GM18519 (cell line): ENCODE measurements at regions not wholly inside any gene's neighbourhood (a gene's known extent, or its start where the extent isn't known, plus 50 kb on each side); places are given as distances from the start of the nearest gene placed in this dataset.
"Not testable (repeated sequence)": the region's sequence is repeated elsewhere in the genome, so short reads cannot be mapped to it uniquely, and the experiment has no call there.

Experiments
- ATAC-seq: cut with Tn5 transposase; IDR thresholded peaks from one replicate; pipeline ENCODE4 v1.9.1; 2021; ENCODE audit warnings: mild to moderate bottlenecking, moderate library complexity; ENCODE audit not compliant: unreplicated experiment, low FRiP score

DNA sequence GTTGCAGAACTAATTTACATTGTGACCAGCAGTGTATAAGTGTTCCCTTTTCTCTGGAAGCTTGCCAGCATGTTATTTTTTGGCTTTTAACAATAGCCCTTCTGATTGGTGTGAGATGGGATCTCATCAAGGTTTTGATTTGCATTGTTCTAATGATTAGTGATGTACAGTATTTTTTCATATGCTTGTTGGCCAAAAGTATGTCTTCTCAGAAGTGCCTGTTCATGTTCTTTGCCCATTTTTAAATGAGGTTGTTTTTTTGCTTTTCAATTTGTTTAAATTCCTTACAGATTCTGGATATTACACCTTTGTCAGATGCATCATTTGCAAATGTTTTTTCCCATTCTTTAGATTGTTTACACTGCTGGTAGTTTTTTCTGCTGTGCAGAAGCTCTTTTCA lies 627.0 kb upstream of the CNTNAP2 start:
- ATAC-seq = no peak

DNA sequence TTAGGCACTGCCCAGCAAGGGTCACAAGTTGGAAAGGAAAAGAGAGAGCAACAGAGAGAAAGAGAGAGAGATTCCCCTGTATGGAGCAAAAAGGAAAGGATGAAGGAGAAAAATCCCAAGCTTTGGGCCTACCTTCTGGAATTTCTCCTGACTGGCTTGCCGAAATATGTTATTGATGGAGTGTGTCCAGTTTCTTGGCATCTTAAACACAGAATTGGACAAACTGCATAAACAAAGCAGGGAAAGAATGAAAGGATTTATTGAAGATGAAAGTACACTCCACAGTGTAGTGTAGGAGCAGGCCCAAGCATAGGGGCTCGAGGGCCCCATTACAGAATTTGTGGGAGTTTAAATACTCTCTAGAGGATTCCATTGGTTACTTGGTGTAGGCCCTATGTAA lies 627.8 kb upstream of the CNTNAP2 start:
- ATAC-seq = no peak

DNA sequence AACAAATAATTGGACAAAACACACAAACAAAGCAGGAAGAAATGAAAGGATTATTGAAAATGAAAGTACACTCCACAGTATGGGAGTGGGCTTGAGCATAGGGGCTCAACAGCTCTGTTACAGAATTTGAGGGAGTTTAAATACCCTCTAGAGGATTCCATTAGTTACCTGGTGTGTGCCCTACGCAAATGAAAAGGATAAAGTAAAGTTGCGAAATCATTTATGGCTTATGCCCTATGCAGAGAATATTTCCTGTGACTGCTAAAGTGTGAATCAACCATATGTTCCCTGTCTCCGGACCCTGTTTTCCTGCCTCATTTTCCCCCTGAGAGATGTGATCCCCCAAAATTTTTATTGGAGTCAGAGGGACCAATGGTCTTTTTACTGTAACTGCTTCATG lies 634.6 kb upstream of the CNTNAP2 start:
- ATAC-seq = no peak

DNA sequence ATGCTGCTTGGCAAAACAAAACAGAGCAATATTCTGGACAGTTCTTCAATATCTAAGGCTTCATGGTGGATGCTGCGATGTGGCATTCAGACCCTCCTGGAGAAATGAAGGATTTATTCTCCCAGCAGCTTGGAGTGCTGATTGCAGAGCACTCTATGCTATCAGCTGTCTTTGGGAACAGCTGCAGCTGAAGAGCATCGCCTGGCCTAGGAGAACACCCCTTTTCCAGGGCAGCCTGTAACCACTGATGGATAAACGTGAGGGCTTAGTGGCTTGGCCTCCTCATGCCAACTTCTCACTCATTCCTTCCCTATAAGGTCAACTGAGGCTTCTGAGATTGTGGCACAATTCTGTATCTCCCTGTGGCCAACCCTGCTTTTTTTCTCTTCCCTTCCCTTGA lies 638.1 kb upstream of the CNTNAP2 start:
- no peak for ATAC-seq

DNA sequence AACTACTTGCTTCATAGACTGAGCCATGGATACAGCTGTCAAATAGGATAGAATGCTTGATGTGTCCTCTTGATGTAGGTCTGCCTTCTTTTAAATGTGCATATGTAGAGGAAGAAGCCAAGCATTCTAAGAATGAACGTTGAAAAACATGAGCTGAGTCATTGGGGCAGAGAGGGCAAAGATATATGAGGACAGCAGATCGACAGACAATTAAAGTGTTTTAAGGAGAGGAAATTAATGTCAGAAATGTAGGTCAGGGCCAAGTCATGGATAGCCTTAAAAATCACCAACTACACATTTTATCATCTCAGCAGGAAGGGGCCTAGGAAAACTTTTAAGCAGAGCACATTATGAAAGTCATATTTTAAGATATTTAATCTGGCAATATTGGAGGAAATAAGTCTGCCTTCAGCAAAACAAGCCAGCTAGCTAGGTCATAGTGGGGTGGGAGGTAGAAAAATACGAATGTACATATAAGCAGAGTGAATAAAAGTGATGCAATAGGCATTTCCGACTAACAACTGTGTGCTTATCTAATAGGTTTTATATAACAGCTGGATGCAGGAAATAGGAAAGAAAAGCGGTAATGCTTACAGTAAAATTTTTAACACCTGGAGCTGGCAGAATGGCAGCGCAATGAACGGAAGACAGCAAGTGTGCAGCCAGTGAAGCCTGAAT lies 638.3 kb upstream of the TPK1 start:
- ATAC-seq = no peak

DNA sequence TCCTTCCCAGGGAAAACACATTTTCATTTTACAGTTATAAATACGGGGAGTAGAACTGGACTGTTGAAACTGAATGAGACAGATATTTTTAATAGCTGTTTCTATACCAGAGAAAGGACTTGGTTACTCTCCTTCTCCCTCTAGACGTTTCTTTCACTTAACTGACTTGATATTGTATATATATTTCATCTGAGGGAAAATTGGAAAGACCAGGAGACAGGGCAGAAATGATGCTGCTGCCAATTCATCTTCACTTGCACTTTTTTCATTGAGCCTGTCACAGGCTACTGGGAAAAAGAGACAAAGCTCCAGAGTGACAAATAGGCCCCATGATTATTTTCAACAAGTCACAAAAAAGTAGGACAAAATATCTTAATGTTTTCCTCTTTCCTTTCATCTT lies 636.0 kb upstream of the TPK1 start:
- no peak for ATAC-seq

DNA sequence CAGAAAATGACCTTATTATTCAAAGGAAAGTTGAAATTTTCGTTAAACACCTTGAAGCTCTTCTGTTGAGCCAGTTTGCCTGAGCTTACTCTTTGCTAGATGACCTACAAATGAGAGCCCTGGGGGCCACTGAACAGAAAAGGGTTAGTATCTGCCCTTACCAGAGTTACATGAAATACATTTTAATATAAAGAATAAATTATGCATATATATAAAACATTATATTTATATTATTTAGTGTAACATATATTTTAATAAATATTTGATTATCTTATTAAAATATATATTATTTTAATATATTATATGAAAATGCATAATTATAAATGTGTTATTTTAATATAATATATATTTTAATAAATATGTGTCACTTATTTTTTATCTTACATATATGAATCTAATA lies 628.4 kb upstream of the TPK1 start:
- ATAC-seq = no peak

DNA sequence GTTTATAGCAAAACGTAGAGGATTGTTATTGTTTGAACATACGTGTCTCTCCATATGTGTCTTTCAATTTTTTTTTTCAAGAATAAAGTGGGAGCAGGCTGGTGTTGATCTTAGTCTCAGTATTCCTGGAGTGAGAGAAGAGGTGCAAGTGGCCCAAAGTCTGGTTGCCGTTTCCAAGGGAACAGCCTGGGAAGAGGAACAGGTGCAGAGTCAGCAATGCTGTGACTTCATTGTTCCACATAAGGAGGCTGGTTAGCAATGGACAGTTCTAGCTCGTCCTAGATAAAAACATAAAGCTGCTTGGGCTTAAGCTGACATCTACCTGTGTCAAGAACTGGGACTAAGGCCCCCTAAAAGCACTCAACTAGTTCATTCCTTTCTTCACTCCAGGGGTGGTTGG lies 626.6 kb upstream of the TPK1 start:
- ATAC-seq = no peak

DNA sequence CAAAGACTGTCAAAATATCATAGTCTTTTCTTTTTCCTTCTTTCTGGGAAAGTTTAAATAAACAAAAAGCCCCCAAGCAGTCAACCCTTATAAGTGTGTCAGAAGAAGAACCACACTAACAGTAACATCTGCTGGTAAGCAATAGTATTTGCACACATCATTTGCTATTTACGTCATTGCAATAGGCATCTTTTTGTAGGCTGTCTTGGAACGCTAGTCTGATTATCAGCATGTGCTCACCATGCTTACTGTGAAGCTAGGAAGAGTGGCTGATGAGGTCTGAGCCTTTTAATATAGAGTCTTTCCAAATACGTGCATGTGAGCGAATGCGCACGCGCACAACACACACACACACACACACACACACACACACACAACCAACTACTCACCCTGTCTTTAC lies 599.0 kb upstream of the TPK1 start:
- no peak for ATAC-seq

DNA sequence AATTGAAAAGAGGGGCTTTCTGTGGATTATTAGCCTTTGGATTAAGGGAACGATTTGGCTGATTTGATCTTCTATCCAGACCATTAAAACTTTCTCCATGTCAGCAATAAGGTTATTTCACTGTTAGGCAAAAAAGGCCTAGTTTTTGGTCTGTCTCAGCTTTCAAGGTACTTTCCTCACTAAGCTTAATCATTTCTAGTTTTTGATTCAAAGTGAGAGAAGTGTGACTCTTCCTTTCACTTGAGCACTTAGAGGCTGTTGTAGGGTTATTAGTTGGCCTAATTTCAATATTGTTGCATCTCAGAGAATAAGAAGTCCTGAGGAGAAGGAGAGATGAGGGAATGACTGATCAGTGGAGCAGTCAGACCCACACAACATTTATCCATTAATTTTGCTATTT lies 596.0 kb upstream of the TPK1 start:
- ATAC-seq = no peak

DNA sequence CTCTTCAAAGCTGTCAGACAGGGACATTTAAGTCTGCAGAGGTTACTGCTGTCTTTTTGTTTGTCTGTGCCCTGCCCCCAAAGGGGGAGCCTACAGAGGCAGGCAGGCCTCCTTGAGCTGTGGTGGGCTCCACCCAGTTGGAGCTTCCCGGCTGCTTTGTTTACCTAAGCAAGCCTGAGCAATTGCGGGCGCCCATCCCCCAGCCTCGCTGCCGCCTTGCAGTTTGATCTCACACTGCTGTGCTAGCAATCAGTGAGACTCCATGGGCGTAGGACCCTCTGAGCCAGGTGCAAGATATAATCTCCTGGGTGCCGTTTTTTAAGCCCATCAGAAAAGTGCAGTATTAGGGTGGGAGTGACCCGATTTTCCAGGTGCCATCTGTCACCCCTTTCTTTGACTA lies 582.6 kb upstream of the TPK1 start:
- not testable (repeated sequence) for ATAC-seq

DNA sequence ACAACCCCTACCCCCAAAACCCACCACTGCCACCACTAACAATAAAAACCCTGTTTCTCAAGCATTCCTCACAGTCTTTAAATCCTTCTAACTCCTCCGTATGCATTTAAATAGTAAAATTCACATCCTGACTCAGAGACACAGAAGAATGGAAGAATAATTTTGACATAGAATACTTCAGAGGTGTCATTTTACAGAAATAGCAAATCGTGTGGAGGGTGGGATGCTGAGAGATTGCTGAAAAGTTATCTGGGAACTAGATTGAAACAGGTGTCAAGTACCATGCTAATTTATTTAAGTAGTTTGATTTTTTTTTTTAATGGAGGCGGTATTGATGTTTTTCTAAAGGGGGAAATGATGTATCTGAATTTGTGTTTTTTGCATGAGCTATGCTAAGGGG lies 575.2 kb upstream of the TPK1 start:
- ATAC-seq = no peak

DNA sequence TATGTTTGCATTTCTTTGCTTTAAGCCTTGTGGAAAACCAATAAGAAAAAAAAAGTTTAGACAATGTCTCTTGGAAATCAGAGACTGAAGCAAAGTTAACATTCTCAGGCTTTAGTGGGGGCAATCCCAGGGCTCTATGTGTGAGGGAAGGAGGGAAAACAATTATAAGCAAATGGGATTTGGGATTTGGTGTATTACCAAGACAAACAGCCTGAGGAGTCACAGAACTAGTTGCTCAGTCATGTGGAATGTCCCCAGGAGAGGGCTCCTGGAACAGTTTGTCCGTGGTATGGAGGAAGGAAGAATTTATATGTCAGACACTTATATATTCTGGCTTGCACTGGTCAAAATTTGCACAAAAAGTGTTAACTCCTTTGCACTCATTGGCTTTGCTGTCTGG lies 562.9 kb upstream of the TPK1 start:
- no peak for ATAC-seq

DNA sequence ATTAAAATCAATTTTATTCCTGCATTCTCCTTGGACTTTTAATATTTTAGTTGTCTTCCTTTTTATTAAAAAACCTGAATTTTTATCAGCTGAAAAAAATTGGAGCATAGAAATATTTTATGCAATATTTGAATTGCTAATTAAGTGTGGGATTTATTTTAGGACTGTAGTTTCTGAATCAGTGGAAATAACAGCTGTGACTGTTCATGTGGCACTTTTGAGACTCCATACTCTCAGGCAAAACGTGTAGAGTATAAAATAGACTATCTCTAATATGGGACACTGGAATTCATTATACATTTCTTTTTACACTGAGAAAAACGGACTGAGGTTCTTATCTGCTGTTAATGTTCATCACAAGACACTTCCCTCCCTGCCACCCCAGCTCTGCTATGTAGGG lies 558.3 kb upstream of the TPK1 start:
- ATAC-seq = no peak

DNA sequence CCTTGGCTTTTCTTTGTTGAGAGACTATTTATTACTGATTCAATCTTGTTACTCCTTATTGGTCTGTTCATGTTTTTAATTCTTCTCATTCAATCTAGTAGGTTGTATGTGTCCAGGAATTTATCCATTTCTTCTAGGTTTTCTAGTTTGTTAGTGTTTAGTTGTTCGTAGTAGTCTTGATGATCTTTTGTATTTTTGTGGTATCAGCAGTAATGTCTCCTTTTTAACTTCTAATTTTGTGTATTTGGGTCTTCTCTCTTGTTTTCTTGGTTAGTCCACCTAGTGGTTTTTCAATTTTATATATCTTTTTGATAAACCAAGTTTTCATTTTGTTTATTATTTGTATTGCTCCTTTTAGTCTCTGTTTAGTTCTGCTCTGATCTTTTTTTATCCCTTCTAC lies 546.9 kb upstream of the TPK1 start:
- no peak for ATAC-seq

DNA sequence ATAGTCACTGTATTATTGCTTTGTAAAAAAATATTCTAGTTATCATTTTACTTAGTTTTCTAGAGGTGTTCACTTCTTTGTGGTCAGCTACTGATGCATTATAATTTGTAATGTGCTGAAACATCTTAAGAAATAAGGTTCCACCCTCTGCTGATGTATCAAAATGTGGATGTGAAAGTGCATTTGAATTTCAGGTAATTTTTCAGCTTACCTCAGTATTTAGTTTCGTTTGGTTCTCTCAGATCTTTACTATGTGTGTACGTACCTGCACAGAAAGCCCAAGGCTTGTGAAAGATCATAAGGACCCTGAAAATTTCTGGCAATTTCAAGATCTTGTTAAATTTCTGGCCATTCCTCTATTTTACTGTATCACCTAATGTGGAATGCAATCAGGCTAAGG lies 542.3 kb upstream of the TPK1 start:
- ATAC-seq = no peak

DNA sequence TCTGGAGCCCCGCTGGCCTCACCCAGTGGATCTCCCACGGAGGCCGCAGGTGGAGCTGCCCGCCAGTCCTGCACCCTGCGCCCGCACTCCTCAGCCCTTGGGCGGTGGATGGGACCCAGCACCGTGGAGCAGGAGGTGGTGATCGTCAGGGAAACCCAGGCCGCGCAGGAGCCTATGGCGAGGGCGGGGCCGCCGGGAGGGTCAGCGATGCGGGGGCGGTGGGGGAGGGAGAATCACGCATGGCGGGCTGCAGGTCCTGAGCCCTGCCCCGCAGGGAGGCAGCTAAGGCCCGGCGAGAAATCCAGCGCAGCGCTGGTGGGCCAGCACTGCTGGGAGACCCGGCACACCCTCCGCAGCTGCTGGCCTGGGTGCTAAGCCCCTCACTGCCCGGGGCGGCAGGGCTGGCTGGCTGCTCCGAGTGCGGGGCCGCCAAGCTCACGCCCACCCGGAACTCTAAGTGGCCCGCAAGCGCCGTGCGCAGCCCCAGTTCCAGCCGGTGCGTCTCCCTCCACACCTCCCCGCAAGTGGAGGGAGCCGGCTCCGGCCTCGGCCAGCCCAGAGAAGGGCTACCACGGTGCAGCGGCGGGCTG lies 524.8 kb upstream of the TPK1 start:
- ATAC-seq = no peak

DNA sequence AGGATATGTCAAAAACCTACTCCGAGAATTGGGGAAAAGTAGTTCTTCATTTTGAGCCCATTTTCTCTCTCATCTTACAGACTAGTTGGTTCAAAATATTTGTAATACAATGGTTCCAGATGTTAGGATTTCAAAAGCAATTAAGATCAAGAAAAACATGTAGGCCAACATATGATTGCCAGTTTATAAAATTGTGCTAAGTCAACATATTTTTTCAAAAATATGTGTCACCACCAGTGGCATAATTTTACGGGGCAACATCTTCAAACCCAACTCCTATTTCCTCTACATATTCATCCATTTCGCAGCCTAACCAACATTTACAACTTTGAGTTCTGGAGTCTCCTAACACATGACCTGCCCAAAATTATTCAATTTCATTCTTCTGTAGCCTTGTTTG lies 514.5 kb upstream of the TPK1 start:
- ATAC-seq = no peak

DNA sequence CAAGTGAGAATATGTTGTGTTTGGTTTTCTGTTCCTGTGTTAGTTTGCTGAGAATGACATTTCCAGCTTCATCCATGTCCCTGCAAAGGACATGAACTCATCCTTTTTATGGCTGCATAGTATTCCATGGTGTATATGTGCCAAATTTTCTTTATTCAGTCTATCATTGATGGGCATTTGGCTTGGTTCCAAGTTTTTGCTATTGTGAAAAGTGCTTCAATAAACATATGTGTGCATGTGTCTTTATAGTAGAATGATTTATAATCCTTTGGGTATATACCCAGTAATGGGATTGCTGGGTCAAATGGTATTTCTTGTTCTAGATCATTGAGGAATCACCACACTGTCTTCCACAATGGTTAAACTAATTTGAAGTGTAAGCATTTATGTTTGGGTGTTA lies 513.6 kb upstream of the TPK1 start:
- ATAC-seq = not testable (repeated sequence)

DNA sequence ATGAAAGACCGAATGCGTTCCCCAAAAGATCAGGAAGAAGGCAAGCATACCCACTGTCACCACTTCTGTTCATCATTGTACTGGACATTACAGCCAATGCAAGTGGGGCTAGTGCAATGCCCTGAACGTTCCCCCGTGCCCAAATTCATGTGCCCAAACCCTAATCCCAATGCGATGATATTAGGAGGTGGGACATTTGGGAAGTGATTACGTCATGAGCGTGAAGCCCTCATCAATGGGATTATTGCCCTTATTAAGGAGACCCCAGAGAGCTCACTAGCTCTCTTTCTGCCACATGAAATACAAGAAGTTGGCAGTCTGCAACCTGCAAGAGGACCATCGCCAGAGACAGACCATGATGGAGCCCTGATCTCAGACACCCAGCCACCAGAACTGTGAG lies 511.4 kb upstream of the TPK1 start:
- ATAC-seq = no peak

DNA sequence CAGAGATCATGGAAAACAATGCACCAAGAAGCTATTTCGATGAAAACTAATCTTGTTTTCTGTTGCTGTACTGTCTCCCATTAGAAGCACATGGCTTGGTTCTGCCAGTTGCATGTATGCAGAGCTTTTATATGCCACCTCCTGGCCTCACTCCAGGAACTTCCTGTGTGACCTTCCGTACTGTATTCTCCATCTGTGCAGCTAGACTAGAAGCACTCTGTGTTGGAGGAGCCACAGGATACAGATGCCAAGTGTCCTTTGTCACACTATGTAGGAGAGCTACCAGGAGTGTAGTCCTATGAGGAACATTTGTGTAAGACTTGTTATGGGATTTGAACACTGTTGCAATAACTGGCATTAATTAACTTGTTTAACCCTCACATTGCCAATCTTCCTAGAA lies 503.5 kb upstream of the TPK1 start:
- ATAC-seq = no peak

DNA sequence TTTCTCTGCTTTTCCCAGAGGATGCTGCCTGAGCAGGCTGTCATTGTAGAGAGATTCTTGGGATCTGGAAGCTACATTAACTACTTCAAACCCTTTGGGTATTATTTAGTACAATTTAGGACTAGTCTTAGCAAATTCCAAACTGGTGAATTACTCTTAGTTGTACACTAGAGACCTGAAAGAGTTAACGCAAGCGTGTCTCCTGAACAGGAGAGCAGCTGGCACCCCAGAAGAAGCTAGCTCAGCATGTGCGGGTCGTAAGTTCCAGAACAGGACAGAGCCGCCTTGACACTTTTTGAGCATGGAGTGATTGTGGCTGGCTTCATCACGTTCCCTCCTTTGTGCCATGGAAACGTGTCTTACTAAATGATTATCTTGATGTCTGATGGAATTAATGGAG lies 495.7 kb upstream of the TPK1 start:
- no peak for ATAC-seq

DNA sequence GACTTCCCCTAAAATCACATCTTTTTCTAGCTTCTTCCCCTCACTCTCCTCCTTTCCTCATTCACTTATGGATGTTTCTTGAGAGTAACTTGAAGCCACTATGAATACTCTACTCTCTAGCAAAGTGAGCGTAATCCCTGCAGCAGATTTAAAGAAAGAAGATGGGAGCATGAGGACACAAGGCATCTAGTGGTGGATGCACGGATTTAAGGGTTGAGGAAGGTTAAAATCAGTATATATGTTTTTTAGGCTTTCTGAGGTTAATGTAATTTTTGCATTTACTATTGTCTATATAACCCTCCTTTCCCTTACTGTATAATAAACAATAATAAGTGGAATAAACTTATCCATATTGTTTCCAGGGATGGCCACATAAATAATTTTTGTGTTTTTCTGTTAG lies 495.2 kb upstream of the TPK1 start:
- ATAC-seq = no peak
